ENCODE measurements at regions not wholly inside any gene's neighbourhood (a gene's known extent, or its start where the extent isn't known, plus 50 kb on each side); places are given as distances from the start of the nearest gene placed in this dataset.

GRCh38 chr13:52929846-52930245 is 81.4 kb upstream of the PCDH8 start:
- DNase-seq, result no peak

- DNase-seq, result no peak
These were observed 78.5 kb upstream of the PCDH8 start for GRCh38 chr13:52926971-52927370.

GRCh38 chr13:52925775-52926285 is 77.4 kb upstream of the PCDH8 start:
- no peak for DNase-seq

GRCh38 chr13:52925251-52925650 is 76.8 kb upstream of the PCDH8 start:
- DNase-seq, result no peak

GRCh38 chr13:52924289-52925148 is 76.1 kb upstream of the PCDH8 start:
- peak in 1 of 2 donors; percentile 37 for DNase-seq

GRCh38 chr13:52922961-52923360 is 74.5 kb upstream of the PCDH8 start:
- no peak for DNase-seq

- DNase-seq, result peak; percentile 75 to 87
These were observed 72.8 kb upstream of the PCDH8 start for GRCh38 chr13:52921194-52921593.

GRCh38 chr13:52916486-52916990 is 68.1 kb upstream of the PCDH8 start:
- DNase-seq, result no peak

- no peak for DNase-seq
These were observed 62.9 kb upstream of the PCDH8 start for GRCh38 chr13:52911340-52911739.

GRCh38 chr13:52910318-52910717 is 61.9 kb upstream of the PCDH8 start:
- peak; percentile 65 to 67 for DNase-seq

GRCh38 chr13:52906122-52906903 is 57.9 kb upstream of the PCDH8 start:
- no peak for DNase-seq

- DNase-seq, result no peak
These were observed 57.3 kb upstream of the PCDH8 start for GRCh38 chr13:52905701-52906100.

- DNase-seq, result no peak
These were observed 54.9 kb upstream of the PCDH8 start for GRCh38 chr13:52903320-52903719.

- DNase-seq, result no peak
These were observed 50.8 kb upstream of the PCDH8 start for GRCh38 chr13:52899206-52899605.

Data from inflammatory macrophage (primary cell).